ENCODE measurements at regions not wholly inside any gene's neighbourhood (a gene's known extent, or its start where the extent isn't known, plus 50 kb on each side); places are given as distances from the start of the nearest gene placed in this dataset.

DNA sequence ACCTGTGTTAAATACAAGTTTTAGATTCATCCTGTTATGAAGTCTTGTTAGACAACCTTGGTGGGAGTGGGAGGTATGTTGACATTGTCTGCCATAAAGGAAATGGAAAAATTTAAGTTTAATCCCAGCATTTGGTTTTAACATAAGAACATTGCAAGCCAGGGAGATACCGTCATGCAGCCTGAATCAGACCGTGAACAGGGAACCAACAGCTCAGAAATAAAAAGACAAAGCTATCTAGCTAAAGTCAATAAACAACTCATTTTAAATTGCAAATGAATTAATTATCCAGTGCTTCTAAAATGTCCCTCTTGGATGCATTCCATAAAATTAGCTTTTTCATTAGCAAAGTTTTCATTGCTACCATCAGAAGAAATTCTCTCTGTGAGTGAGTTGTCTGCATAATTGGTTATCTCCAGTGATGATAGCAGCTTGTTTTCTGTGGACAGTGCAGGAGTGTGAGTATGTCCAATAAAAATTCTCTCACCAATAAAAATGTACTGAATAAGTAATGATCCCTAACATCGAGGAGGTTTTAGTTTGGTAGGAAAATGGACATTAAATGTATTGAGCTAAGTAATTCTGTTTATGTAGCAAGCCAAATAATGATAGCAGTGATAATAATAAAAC is 170.6 kb upstream of the TMTC4 start:
- H3K4me3 ChIP-seq (ENCODE audit: low read length): no peak overlapping the region
- no peak overlapping the region for H2AFZ ChIP-seq (ENCODE audit: low read length)
- H3K4me2 ChIP-seq (ENCODE audit: low read depth, low read length, poor library complexity, severe bottlenecking): no peak overlapping the region
- H3K36me3 ChIP-seq (ENCODE audit: insufficient read depth, low read length): no peaks in the 10 kb centered on the region
- H3K79me2 ChIP-seq (ENCODE audit: low read length): no peaks in the 10 kb centered on the region
- no peaks in the 10 kb centered on the region for H3K27me3 ChIP-seq (ENCODE audit: low read length)
- H3K9me2 ChIP-seq (replicated peaks; ENCODE audit: insufficient read depth, low read length): no peaks in the 10 kb centered on the region
- H3K27ac ChIP-seq (ENCODE audit: low read length): no peak overlapping the region
- H3K4me1 ChIP-seq (ENCODE audit: low read length): no peaks in the 10 kb centered on the region
- H4K20me1 ChIP-seq (ENCODE audit: insufficient read depth, low read depth, low read length): no peaks in the 10 kb centered on the region
- no peak overlapping the region for H3K9ac ChIP-seq (ENCODE audit: low read length)
- H3K9me3 ChIP-seq (ENCODE audit: low read length): no peaks in the 10 kb centered on the region
- DNase-seq: no peak

DNA sequence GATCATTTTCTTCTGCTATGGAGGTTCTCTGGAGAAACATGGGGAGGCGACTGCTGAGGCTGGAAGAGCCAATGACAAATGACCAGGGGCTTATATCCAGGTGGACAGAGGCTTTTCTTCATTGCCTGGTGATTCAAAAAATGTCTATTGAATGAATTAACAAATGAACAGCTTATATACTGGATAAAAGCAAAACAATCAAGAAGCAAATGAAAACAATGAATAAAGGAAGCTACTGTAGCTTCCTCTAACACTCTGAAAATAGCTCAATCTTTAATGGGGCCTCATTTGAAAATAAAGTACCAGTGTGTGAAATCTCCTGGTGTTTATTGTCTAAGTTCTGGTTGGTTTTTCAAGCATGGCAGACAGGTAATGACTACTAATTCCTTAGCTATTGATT is 167.5 kb upstream of the TMTC4 start:
- H3K9ac ChIP-seq (ENCODE audit: low read length): no peak overlapping the region
- H3K27ac ChIP-seq (ENCODE audit: low read length): no peak overlapping the region
- no peak overlapping the region for H3K4me3 ChIP-seq (ENCODE audit: low read length)
- no peak overlapping the region for H2AFZ ChIP-seq (ENCODE audit: low read length)
- no peaks in the 10 kb centered on the region for H3K79me2 ChIP-seq (ENCODE audit: low read length)
- no peaks in the 10 kb centered on the region for H3K4me1 ChIP-seq (ENCODE audit: low read length)
- H3K9me2 ChIP-seq (replicated peaks; ENCODE audit: insufficient read depth, low read length): no peaks in the 10 kb centered on the region
- H3K4me2 ChIP-seq (ENCODE audit: low read depth, low read length, poor library complexity, severe bottlenecking): no peak overlapping the region
- H3K36me3 ChIP-seq (ENCODE audit: insufficient read depth, low read length): no peaks in the 10 kb centered on the region
- no peaks in the 10 kb centered on the region for H3K27me3 ChIP-seq (ENCODE audit: low read length)
- DNase-seq: no peak
- H4K20me1 ChIP-seq (ENCODE audit: insufficient read depth, low read depth, low read length): no peaks in the 10 kb centered on the region
- no peaks in the 10 kb centered on the region for H3K9me3 ChIP-seq (ENCODE audit: low read length)

DNA sequence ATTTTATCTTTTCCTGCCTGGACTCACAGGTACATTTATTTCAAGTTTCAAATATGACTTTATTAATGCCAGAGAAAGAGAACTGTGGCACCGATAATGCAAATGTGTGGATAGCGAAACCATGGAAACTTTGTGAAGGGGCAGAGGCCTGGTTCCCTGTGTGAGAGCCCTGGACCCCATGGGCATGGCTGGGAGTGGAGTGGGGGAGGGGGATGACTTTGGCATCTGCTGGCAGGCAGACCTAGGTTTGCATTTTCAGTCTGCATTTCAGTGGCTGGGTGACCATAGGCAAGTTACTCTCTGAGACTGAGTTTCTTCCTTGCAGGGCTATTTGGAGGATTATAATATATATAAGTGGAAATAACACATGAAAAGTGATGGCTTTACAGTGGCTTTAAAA is 163.8 kb upstream of the TMTC4 start:
- no peaks in the 10 kb centered on the region for H3K4me1 ChIP-seq (ENCODE audit: low read length)
- no peak overlapping the region for H3K27ac ChIP-seq (ENCODE audit: low read length)
- H3K27me3 ChIP-seq (ENCODE audit: low read length): no peaks in the 10 kb centered on the region
- H3K9me3 ChIP-seq (ENCODE audit: low read length): no peaks in the 10 kb centered on the region
- no peak for DNase-seq
- no peaks in the 10 kb centered on the region for H3K9me2 ChIP-seq (replicated peaks; ENCODE audit: insufficient read depth, low read length)
- H3K4me3 ChIP-seq (ENCODE audit: low read length): no peak overlapping the region
- H3K79me2 ChIP-seq (ENCODE audit: low read length): no peaks in the 10 kb centered on the region
- H3K9ac ChIP-seq (ENCODE audit: low read length): no peak overlapping the region
- no peak overlapping the region for H3K4me2 ChIP-seq (ENCODE audit: low read depth, low read length, poor library complexity, severe bottlenecking)
- H4K20me1 ChIP-seq (ENCODE audit: insufficient read depth, low read depth, low read length): no peaks in the 10 kb centered on the region
- no peaks in the 10 kb centered on the region for H3K36me3 ChIP-seq (ENCODE audit: insufficient read depth, low read length)
- no peak overlapping the region for H2AFZ ChIP-seq (ENCODE audit: low read length)

DNA sequence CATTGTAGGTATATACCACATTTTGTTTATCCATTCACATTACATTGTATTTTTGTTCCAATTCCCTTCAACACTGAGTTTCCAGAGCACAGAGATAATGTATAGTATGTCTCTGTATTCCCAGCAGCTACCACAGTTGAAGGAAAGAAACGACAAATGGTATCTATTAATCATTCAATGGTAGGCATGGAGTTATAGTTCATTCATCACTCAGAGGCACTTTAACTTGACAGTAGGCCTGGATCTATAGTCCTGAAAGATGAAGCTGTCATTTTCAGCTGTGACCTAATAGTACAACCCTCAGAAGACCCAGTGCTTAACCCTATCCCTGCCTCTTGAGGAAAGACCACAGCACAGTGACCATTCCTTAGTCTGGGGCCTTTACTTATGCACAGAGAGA is 163.0 kb upstream of the TMTC4 start:
- no peak for DNase-seq
- H3K27me3 ChIP-seq (ENCODE audit: low read length): no peaks in the 10 kb centered on the region
- H4K20me1 ChIP-seq (ENCODE audit: insufficient read depth, low read depth, low read length): no peaks in the 10 kb centered on the region
- H3K4me3 ChIP-seq (ENCODE audit: low read length): no peak overlapping the region
- H3K36me3 ChIP-seq (ENCODE audit: insufficient read depth, low read length): no peaks in the 10 kb centered on the region
- H3K9me3 ChIP-seq (ENCODE audit: low read length): no peaks in the 10 kb centered on the region
- no peak overlapping the region for H3K4me2 ChIP-seq (ENCODE audit: low read depth, low read length, poor library complexity, severe bottlenecking)
- no peak overlapping the region for H3K9ac ChIP-seq (ENCODE audit: low read length)
- no peaks in the 10 kb centered on the region for H3K79me2 ChIP-seq (ENCODE audit: low read length)
- H3K27ac ChIP-seq (ENCODE audit: low read length): no peak overlapping the region
- no peak overlapping the region for H2AFZ ChIP-seq (ENCODE audit: low read length)
- no peaks in the 10 kb centered on the region for H3K4me1 ChIP-seq (ENCODE audit: low read length)
- H3K9me2 ChIP-seq (replicated peaks; ENCODE audit: insufficient read depth, low read length): no peaks in the 10 kb centered on the region

DNA sequence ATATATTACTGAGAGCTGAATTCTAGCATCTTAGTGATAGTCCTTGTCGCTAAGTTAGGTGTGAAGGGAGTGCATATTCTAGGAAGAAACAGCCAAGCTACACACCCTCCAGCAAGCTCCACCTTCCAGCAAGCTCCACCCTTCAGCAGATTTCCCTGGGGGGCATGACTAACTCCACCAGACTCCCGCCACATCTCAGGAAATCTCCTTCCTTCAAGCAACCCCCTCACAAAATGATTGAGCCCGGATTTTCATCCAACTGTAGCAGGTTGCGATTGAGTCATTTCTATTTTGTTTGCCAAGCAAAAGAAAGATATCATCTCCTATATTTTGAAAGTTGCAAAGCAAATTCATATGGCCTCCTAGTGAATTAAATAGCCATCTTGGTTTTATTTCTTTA is 162.1 kb upstream of the TMTC4 start:
- Histone ChIP-seq H3K9me2 (replicated peaks; ENCODE audit: insufficient read depth, low read length) (no peaks in the 10 kb centered on the region), H3K79me2 (ENCODE audit: low read length) (no peaks in the 10 kb centered on the region), H3K4me2 (ENCODE audit: low read depth, low read length, poor library complexity, severe bottlenecking) (no peak overlapping the region), H3K9ac (ENCODE audit: low read length) (no peak overlapping the region), H3K4me3 (ENCODE audit: low read length) (no peak overlapping the region), H2AFZ (ENCODE audit: low read length) (no peak overlapping the region), H3K9me3 (ENCODE audit: low read length) (no peaks in the 10 kb centered on the region), H3K27ac (ENCODE audit: low read length) (no peak overlapping the region), H4K20me1 (ENCODE audit: insufficient read depth, low read depth, low read length) (no peaks in the 10 kb centered on the region), H3K36me3 (ENCODE audit: insufficient read depth, low read length) (no peaks in the 10 kb centered on the region), H3K4me1 (ENCODE audit: low read length) (no peaks in the 10 kb centered on the region), H3K27me3 (ENCODE audit: low read length) (no peaks in the 10 kb centered on the region)
- no peak for DNase-seq

DNA sequence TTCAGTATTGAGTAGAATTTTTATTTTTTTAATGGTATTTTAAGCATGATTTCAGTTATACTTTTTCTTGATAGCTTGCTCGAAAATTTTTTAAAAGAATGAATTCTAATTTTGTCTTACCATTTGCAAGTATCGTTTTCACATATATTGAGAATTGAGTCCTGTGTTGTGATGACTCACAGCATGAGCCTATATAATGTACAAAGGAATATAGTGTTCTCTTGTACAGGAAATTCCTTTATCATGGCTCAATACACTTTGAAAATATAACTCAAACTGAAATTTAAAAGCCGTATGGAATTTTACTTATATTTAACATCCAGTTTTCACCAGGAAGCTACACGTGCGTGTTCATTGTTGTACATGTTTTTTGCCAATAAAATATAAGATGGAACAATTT is 161.1 kb upstream of the TMTC4 start:
- no peaks in the 10 kb centered on the region for H3K27me3 ChIP-seq (ENCODE audit: low read length)
- no peaks in the 10 kb centered on the region for H4K20me1 ChIP-seq (ENCODE audit: insufficient read depth, low read depth, low read length)
- H3K4me2 ChIP-seq (ENCODE audit: low read depth, low read length, poor library complexity, severe bottlenecking): no peak overlapping the region
- no peak for DNase-seq
- no peak overlapping the region for H3K4me3 ChIP-seq (ENCODE audit: low read length)
- H3K9ac ChIP-seq (ENCODE audit: low read length): no peak overlapping the region
- no peaks in the 10 kb centered on the region for H3K79me2 ChIP-seq (ENCODE audit: low read length)
- no peaks in the 10 kb centered on the region for H3K9me2 ChIP-seq (replicated peaks; ENCODE audit: insufficient read depth, low read length)
- H3K36me3 ChIP-seq (ENCODE audit: insufficient read depth, low read length): no peaks in the 10 kb centered on the region
- H3K9me3 ChIP-seq (ENCODE audit: low read length): no peaks in the 10 kb centered on the region
- H3K4me1 ChIP-seq (ENCODE audit: low read length): no peaks in the 10 kb centered on the region
- H2AFZ ChIP-seq (ENCODE audit: low read length): no peak overlapping the region
- H3K27ac ChIP-seq (ENCODE audit: low read length): no peak overlapping the region

DNA sequence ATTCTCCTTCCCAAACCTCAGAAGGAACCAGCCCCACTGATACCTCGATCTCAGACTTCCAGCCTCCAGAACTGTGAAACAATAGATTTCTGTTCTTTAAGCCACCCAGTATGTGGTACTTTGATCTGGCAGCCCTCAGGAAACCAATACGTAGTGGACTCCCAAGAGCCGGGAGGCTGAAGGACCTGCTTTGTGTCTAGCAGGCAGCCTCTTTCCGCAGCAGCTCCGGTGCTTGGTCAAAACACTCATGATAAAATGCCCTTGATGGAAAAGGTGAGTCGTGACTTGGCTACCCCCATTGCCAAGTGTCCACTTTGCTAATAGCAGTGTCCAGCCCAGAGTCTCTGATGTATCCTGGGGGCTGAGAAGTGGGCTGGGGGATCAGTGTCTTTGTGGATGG is 158.8 kb upstream of the TMTC4 start:
- no peak for DNase-seq
- H3K27ac ChIP-seq (ENCODE audit: low read length): no peak overlapping the region
- no peak overlapping the region for H3K9ac ChIP-seq (ENCODE audit: low read length)
- no peaks in the 10 kb centered on the region for H4K20me1 ChIP-seq (ENCODE audit: insufficient read depth, low read depth, low read length)
- H2AFZ ChIP-seq (ENCODE audit: low read length): no peak overlapping the region
- no peaks in the 10 kb centered on the region for H3K9me2 ChIP-seq (replicated peaks; ENCODE audit: insufficient read depth, low read length)
- H3K4me1 ChIP-seq (ENCODE audit: low read length): no peaks in the 10 kb centered on the region
- H3K4me3 ChIP-seq (ENCODE audit: low read length): no peak overlapping the region
- H3K79me2 ChIP-seq (ENCODE audit: low read length): no peaks in the 10 kb centered on the region
- no peak overlapping the region for H3K4me2 ChIP-seq (ENCODE audit: low read depth, low read length, poor library complexity, severe bottlenecking)
- H3K36me3 ChIP-seq (ENCODE audit: insufficient read depth, low read length): no peaks in the 10 kb centered on the region
- H3K9me3 ChIP-seq (ENCODE audit: low read length): no peaks in the 10 kb centered on the region
- no peaks in the 10 kb centered on the region for H3K27me3 ChIP-seq (ENCODE audit: low read length)

DNA sequence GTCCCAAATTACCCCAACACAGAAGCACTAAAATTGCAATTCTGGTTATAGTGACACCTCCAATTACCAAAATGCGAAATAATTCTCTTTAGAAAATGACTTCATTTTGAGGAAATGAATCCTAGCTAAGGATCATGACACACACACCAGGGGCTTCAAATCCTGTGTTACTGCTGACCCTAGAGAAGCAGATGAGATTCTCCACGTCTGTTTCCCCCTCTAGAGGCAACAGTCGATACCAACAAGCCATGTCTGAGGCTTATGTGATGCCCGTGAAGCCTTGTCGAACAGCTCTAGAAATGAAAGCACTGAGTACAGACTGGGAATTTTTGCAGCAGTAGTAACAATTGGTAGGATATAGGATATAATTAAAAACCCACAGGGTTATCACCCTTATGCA is 153.6 kb upstream of the TMTC4 start:
- Histone ChIP-seq H3K9me2 (replicated peaks; ENCODE audit: insufficient read depth, low read length) (no peaks in the 10 kb centered on the region), H3K36me3 (ENCODE audit: insufficient read depth, low read length) (no peaks in the 10 kb centered on the region), H3K79me2 (ENCODE audit: low read length) (no peaks in the 10 kb centered on the region), H3K4me2 (ENCODE audit: low read depth, low read length, poor library complexity, severe bottlenecking) (no peak overlapping the region), H3K27me3 (ENCODE audit: low read length) (no peaks in the 10 kb centered on the region), H4K20me1 (ENCODE audit: insufficient read depth, low read depth, low read length) (no peaks in the 10 kb centered on the region), H3K9ac (ENCODE audit: low read length) (no peak overlapping the region), H2AFZ (ENCODE audit: low read length) (no peak overlapping the region), H3K27ac (ENCODE audit: low read length) (no peak overlapping the region), H3K4me3 (ENCODE audit: low read length) (no peak overlapping the region), H3K4me1 (ENCODE audit: low read length) (no peaks in the 10 kb centered on the region), H3K9me3 (ENCODE audit: low read length) (no peaks in the 10 kb centered on the region)
- no peak for DNase-seq

All from Karpas-422 (cell line).